ENCODE measurements at regions not wholly inside any gene's neighbourhood (a gene's known extent, or its start where the extent isn't known, plus 50 kb on each side); places are given as distances from the start of the nearest gene placed in this dataset.

GRCh38 chr2:160603771-160604510 lies 110.3 kb upstream of the RBMS1 start:
- H3K9ac ChIP-seq (ENCODE audit: low read depth, low read length, poor library complexity, severe bottlenecking) = no peak overlapping the region
- no peak overlapping the region for H2AFZ ChIP-seq (ENCODE audit: low read length)
- no peaks in the 10 kb centered on the region for H4K20me1 ChIP-seq (ENCODE audit: insufficient read depth, low read length, poor library complexity, severe bottlenecking)
- no peaks in the 10 kb centered on the region for H3K36me3 ChIP-seq (ENCODE audit: insufficient read depth, low read length)
- no peaks in the 10 kb centered on the region for H3K9me2 ChIP-seq (replicated peaks; ENCODE audit: low read depth, low read length)
- H3K4me3 ChIP-seq (ENCODE audit: low read length, poor library complexity, severe bottlenecking) = no peak overlapping the region
- H3K27me3 ChIP-seq (ENCODE audit: insufficient read depth, low read length, poor library complexity, severe bottlenecking) = no peaks in the 10 kb centered on the region
- H3K4me1 ChIP-seq (ENCODE audit: insufficient read depth, low read length, poor library complexity, severe bottlenecking) = peaks cover 4% of the 10 kb centered on the region
- TF ChIP-seq CTCF (conservative IDR thresholded peaks at IDR 0.05; ENCODE audit: low read length) (no peak), EZH2phosphoT487 (IDR thresholded peaks at IDR 0.05; ENCODE audit: borderline replicate concordance) (no peak)
- no peaks in the 10 kb centered on the region for H3K9me3 ChIP-seq (ENCODE audit: insufficient read depth, low read depth, low read length)
- H3F3A ChIP-seq (ENCODE audit: low read depth) = no peaks in the 10 kb centered on the region
- H3K79me2 ChIP-seq (ENCODE audit: insufficient read depth, low read length) = no peaks in the 10 kb centered on the region
- no peak overlapping the region for H3K4me2 ChIP-seq (ENCODE audit: low read depth, low read length, poor library complexity, severe bottlenecking)

GRCh38 chr2:160606341-160606740 lies 112.7 kb upstream of the RBMS1 start:
- TF ChIP-seq CTCF (conservative IDR thresholded peaks at IDR 0.05; ENCODE audit: low read length) (no peak), EZH2phosphoT487 (IDR thresholded peaks at IDR 0.05; ENCODE audit: borderline replicate concordance) (no peak)
- no peak overlapping the region for H2AFZ ChIP-seq (ENCODE audit: low read length)
- H3K4me3 ChIP-seq (ENCODE audit: low read length, poor library complexity, severe bottlenecking) = no peak overlapping the region
- peaks cover 4% of the 10 kb centered on the region for H3K4me1 ChIP-seq (ENCODE audit: insufficient read depth, low read length, poor library complexity, severe bottlenecking)
- no peaks in the 10 kb centered on the region for H3K36me3 ChIP-seq (ENCODE audit: insufficient read depth, low read length)
- H3K9me2 ChIP-seq (replicated peaks; ENCODE audit: low read depth, low read length) = no peaks in the 10 kb centered on the region
- no peaks in the 10 kb centered on the region for H3K27me3 ChIP-seq (ENCODE audit: insufficient read depth, low read length, poor library complexity, severe bottlenecking)
- H4K20me1 ChIP-seq (ENCODE audit: insufficient read depth, low read length, poor library complexity, severe bottlenecking) = no peaks in the 10 kb centered on the region
- no peaks in the 10 kb centered on the region for H3K79me2 ChIP-seq (ENCODE audit: insufficient read depth, low read length)
- H3K9me3 ChIP-seq (ENCODE audit: insufficient read depth, low read depth, low read length) = no peaks in the 10 kb centered on the region
- H3K4me2 ChIP-seq (ENCODE audit: low read depth, low read length, poor library complexity, severe bottlenecking) = no peak overlapping the region
- H3K9ac ChIP-seq (ENCODE audit: low read depth, low read length, poor library complexity, severe bottlenecking) = no peak overlapping the region
- H3F3A ChIP-seq (ENCODE audit: low read depth) = no peaks in the 10 kb centered on the region

- H4K20me1 ChIP-seq (ENCODE audit: insufficient read depth, low read length, poor library complexity, severe bottlenecking) = no peaks in the 10 kb centered on the region
- no peak overlapping the region for H2AFZ ChIP-seq (ENCODE audit: low read length)
- H3K4me3 ChIP-seq (ENCODE audit: low read length, poor library complexity, severe bottlenecking) = no peak overlapping the region
- peaks cover 11% of the 10 kb centered on the region for H3K4me1 ChIP-seq (ENCODE audit: insufficient read depth, low read length, poor library complexity, severe bottlenecking)
- no peaks in the 10 kb centered on the region for H3K9me2 ChIP-seq (replicated peaks; ENCODE audit: low read depth, low read length)
- no peaks in the 10 kb centered on the region for H3K79me2 ChIP-seq (ENCODE audit: insufficient read depth, low read length)
- H3K9me3 ChIP-seq (ENCODE audit: insufficient read depth, low read depth, low read length) = no peaks in the 10 kb centered on the region
- no peak overlapping the region for H3K9ac ChIP-seq (ENCODE audit: low read depth, low read length, poor library complexity, severe bottlenecking)
- no peak overlapping the region for H3K4me2 ChIP-seq (ENCODE audit: low read depth, low read length, poor library complexity, severe bottlenecking)
- no peaks in the 10 kb centered on the region for H3K27me3 ChIP-seq (ENCODE audit: insufficient read depth, low read length, poor library complexity, severe bottlenecking)
- no peaks in the 10 kb centered on the region for H3K36me3 ChIP-seq (ENCODE audit: insufficient read depth, low read length)
- TF ChIP-seq CTCF (conservative IDR thresholded peaks at IDR 0.05; ENCODE audit: low read length) = no peak
- no peaks in the 10 kb centered on the region for H3F3A ChIP-seq (ENCODE audit: low read depth)
Observed at GRCh38 chr2:160608599-160608998, 115.0 kb upstream of the RBMS1 start.

All from Loucy (cell line).